NCI-H146 (cell line): ENCODE measurements at regions not wholly inside any gene's neighbourhood (a gene's known extent, or its start where the extent isn't known, plus 50 kb on each side); places are given as distances from the start of the nearest gene placed in this dataset.
"Not testable (repeated sequence)": the region's sequence is repeated elsewhere in the genome, so short reads cannot be mapped to it uniquely, and the experiment has no call there.

Experiments
- DNase-seq: peaks from one replicate; lab custom pipeline; 2025; lab: John Stamatoyannopoulos, UW

- DNase-seq = no peak
Observed at GRCh38 chr6:51479296-51479695, 608.1 kb downstream of the PKHD1 start.

- DNase-seq = no peak
Observed at GRCh38 chr6:51480040-51480439, 607.4 kb downstream of the PKHD1 start.

GRCh38 chr6:51485869-51486268 lies 601.5 kb downstream of the PKHD1 start:
- DNase-seq = not testable (repeated sequence)

- DNase-seq = no peak
Observed at GRCh38 chr6:51487937-51488336, 599.5 kb downstream of the PKHD1 start.

GRCh38 chr6:51489133-51489532 lies 598.3 kb downstream of the PKHD1 start:
- no peak for DNase-seq

GRCh38 chr6:51490101-51490500 lies 597.3 kb downstream of the PKHD1 start:
- DNase-seq = no peak

GRCh38 chr6:51494342-51494741 lies 593.1 kb downstream of the PKHD1 start:
- DNase-seq = no peak

GRCh38 chr6:51495096-51495495 lies 592.3 kb downstream of the PKHD1 start:
- DNase-seq = no peak

- no peak for DNase-seq
Observed at GRCh38 chr6:51495610-51496396, 591.6 kb downstream of the PKHD1 start.

GRCh38 chr6:51502996-51503395 lies 584.4 kb downstream of the PKHD1 start:
- no peak for DNase-seq

- DNase-seq = no peak
Observed at GRCh38 chr6:51505434-51505833, 582.0 kb downstream of the PKHD1 start.

GRCh38 chr6:51509597-51509996 lies 577.8 kb downstream of the PKHD1 start:
- DNase-seq = no peak

GRCh38 chr6:51511081-51511480 lies 576.3 kb downstream of the PKHD1 start:
- no peak for DNase-seq

GRCh38 chr6:51513891-51514747 lies 573.3 kb downstream of the PKHD1 start:
- no peak for DNase-seq

GRCh38 chr6:51514748-51515402 lies 572.5 kb downstream of the PKHD1 start:
- DNase-seq = no peak

- no peak for DNase-seq
Observed at GRCh38 chr6:51526049-51526448, 561.4 kb downstream of the PKHD1 start.

GRCh38 chr6:51526922-51527321 lies 560.5 kb downstream of the PKHD1 start:
- DNase-seq = no peak

- no peak for DNase-seq
Observed at GRCh38 chr6:51528556-51528955, 558.9 kb downstream of the PKHD1 start.

GRCh38 chr6:51529240-51529639 lies 558.2 kb downstream of the PKHD1 start:
- DNase-seq = no peak

GRCh38 chr6:51531623-51532022 lies 555.8 kb downstream of the PKHD1 start:
- peak; percentile 7 for DNase-seq

GRCh38 chr6:51533962-51534361 lies 553.5 kb downstream of the PKHD1 start:
- no peak for DNase-seq

- DNase-seq = no peak
Observed at GRCh38 chr6:51535327-51535726, 552.1 kb downstream of the PKHD1 start.

- DNase-seq = no peak
Observed at GRCh38 chr6:51536728-51537127, 550.7 kb downstream of the PKHD1 start.
